Panc1 (cell line): ENCODE measurements at regions not wholly inside any gene's neighbourhood (a gene's known extent, or its start where the extent isn't known, plus 50 kb on each side); places are given as distances from the start of the nearest gene placed in this dataset.

Experiments
- CTCF ChIP-seq: fragments of 450-650 bp; IDR thresholded peaks from 2 replicates; pipeline ENCODE4 v1.5.1; 2017; ENCODE audit warnings: mild to moderate bottlenecking
- POLR2AphosphoS5 ChIP-seq: IDR thresholded peaks from 2 replicates; pipeline ENCODE4 v1.6.1; 2012; ENCODE audit warnings: mild to moderate bottlenecking, low read depth, low read length, moderate library complexity
- REST ChIP-seq, 2 experiments: IDR thresholded peaks; 2 replicates each; pipeline ENCODE4 v1.6.1; 2011 to 2012; ENCODE audit warnings: low read depth in 2 of 2, control low read depth in 1 of 2, low read length in 1 of 2, mild to moderate bottlenecking in 1 of 2, moderate library complexity in 1 of 2; ENCODE audit not compliant: insufficient read depth in 1 of 2

- no peak for TF ChIP-seq CTCF
- no peak for TF ChIP-seq POLR2AphosphoS5
- no peak for TF ChIP-seq REST (IDR thresholded peaks at IDR 0.05; ENCODE audit: insufficient read depth in 1 of 2, low read depth in 2 of 2, low read length in 1 of 2)
These were observed 76.2 kb downstream of the CLDN34 start for GRCh38 chrX:10043386-10043785.
